ENCODE measurements at regions not wholly inside any gene's neighbourhood (a gene's known extent, or its start where the extent isn't known, plus 50 kb on each side); places are given as distances from the start of the nearest gene placed in this dataset.
"Not testable (repeated sequence)": the region's sequence is repeated elsewhere in the genome, so short reads cannot be mapped to it uniquely, and the experiment has no call there.

DNA sequence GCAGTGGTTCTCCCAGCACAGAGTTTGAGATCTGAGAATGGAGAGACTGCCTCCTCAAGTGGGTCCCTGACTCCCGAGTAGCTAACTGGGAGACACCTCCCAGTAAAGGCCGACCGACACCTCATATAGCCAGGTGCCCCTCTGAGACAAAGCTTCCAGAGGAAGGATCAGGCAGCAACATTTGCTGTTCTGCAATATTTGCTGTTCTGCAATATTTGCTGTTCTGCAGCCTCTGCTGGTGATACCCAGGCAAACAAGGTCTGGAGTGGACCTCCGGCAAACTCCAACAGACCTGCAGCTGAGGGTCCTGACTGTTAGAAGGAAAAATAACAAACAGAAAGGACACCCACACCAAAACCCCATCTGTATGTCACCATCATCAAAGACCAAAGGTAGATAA, 560.2 kb downstream of the SOX5 start:
- not testable (repeated sequence) for DNase-seq

- no peak for DNase-seq
Measured at GRCh38 chr12:23399402-23399933, 550.0 kb downstream of the SOX5 start.

DNA sequence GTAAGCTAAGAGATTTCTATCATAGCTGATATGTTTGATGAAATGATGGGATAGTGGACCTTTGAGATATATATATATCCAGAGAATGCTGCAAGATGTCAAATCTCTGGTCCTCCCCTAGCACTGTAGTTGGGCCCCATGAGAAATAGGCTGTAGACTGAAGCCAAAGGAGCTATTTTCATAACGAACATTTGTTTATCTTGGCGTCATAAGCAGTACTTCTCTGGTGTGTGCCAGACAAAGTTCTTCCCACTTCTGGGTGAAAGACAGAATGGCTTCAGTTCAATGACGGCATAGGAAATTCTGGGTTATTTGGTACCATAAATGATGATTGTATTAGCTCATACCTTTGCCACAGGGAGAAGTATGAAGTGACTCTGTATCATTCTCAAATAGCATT, 534.3 kb downstream of the SOX5 start:
- no peak for DNase-seq

DNA sequence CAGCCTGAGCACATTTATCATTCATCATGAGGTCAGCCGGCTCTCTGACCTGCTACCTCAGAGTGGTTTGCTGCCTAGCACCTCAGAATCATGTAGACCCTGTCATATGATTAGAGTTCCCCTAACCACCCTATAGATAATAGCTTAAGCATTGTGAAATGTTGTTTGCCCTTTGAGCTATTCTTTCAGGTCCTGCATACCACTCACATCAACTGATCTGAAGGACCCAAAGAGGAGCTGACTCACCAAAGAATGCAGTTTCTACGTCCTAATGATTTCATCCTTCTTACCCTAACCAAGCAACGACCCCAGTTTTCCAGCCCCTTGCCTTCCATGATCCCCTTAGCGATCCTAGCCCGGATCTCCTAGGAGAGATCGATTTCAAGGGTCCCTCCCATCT, 527.9 kb downstream of the SOX5 start:
- no peak for DNase-seq

DNA sequence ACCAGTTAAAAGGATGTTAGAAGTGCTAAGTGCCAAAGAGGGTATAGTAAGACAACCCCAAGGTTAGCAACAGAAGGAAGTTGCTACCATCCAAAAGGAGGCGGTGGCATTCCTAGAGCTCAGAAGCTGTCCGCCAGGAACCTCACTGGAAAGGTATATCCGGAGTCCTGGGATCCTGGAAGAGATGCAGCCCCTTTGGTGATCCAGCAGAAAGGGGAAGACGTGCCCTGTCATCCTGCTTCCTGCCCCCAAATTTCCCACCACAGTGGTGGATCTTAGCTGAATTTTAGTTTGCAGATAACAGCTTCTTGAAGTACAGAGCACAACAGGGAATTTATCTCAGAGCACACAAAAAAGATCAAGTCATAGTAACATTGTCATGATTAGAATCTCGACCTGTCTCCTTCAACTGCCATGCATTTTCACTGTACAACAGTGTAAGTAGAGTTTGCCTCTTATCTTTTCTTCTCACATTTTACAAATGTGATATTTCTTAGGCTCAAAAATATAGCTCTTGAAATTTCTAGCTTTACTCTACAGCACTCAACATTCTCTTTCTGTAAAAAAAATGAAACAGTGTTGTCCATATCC, 526.3 kb downstream of the SOX5 start:
- DNase-seq: no peak

DNA sequence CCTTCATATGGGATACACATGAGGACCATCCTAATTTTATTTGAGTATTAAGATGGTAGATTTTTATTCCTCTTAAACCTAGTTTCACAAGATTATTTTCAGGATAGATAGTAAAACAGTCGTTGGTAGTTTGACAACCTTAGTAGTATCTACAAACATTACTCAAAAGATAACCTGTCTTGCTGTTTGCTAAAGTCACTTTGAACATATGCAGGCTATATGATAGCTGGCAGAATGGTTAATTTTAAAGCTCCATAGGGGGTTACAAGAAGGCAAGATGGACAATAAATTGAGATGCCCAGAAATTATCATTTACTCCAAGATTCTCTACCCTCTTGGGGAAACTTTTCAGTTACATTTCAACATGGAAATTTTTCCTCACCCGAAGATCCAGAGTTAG, 525.7 kb downstream of the SOX5 start:
- DNase-seq: no peak

- DNase-seq: no peak
Measured at GRCh38 chr12:23424685-23425084, 524.8 kb downstream of the SOX5 start.

- no peak for DNase-seq
Measured at GRCh38 chr12:23426328-23426727, 523.1 kb downstream of the SOX5 start.

DNA sequence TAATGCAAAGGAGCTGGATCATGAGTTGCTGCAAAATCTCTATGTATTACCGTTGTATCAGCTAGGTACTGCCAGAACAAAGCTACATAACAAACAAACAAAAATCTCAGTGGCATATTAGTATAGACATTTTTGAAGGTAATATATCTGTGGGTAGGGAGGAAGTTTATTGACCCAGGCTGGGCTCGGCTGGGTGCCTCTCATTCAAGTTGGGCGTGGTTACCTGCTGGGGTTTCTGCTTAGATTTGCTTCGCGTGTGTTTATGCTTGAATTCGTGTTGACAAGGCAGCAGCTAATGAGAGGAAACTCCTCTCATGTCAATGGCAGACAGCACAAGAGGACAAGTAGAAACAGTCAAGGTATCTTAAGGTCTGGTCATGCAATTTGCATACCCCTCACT, 520.7 kb downstream of the SOX5 start:
- DNase-seq: no peak

DNA sequence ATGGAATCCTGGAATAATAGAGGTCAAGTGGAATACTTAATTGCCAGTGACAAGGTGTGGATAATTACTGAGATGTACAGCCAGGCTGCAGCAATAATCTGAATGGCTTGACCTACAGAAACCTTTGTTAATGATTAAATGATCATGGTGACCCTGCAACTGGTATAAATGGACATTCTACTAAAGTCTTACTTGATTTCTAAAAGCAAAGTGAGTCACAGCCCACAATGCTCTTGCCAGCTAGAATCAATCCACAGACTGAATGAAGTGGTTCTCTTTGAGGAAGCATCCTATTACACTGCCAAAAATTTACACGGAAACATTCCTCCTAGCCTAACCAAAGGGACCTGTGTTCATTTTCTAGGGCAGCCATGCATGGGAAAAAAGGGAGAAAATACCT, 518.5 kb downstream of the SOX5 start:
- DNase-seq: no peak

DNA sequence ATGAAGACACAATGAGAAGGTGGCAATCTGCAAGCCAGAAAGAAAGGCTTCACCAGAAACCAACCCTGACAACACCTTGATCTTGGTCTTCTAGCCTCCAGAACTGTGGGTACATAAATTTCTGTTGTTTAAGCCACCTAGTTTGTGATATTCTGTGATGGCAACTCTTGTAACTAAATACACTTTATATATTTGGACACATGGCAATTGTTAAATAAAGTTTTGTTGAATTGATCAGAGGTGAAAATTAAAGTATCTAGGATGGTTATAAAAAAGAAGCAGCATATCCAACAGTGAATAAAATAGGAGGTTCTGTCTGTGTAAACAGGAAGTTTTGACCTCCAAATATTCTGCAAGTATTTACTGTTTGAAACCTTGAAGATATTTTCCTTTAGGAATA, 516.3 kb downstream of the SOX5 start:
- no peak for DNase-seq

DNA sequence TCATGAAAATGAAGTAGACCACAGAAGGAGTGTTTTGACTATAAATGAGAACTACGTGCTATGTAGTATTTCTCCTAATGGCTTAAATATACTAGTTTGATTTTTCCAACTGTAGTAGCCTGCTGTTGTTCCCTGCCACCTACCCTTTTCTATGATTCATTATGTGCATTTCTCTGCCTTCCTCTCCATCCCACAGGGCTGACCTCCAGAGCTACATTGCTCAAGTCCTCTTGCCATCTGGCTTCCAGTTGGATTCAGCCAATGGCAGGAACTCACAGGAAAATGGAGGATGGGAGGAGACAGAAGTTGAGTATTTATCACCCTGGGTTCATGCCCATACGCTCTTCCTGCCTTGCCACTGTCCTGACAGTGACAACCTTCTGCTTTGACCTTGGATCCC, 515.3 kb downstream of the SOX5 start:
- no peak for DNase-seq

GRCh38 chr12:23446746-23447145, 502.7 kb downstream of the SOX5 start:
- DNase-seq: no peak

- no peak for DNase-seq
Measured at GRCh38 chr12:23450810-23451209, 498.7 kb downstream of the SOX5 start.

- no peak for DNase-seq
Measured at GRCh38 chr12:23455283-23455682, 494.2 kb downstream of the SOX5 start.

- DNase-seq: no peak
Measured at GRCh38 chr12:23458640-23459039, 490.8 kb downstream of the SOX5 start.

DNA sequence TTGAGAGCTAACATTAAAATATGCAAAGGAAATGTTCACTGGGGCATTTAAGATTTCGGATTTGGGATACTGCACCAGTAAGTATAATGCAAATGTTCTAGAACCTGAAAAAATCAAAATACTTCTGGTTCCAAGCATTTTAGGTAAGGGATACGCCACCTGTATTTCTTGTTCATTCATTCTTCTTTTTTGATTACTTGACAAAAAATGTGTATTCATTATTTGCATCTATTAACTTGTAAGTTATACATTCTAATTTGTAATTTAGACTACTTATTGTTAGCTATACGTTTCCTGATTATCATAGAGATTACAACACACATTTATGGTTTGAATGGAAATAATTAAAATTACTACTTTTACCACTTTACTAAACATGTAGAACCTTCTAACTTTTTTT, 486.9 kb downstream of the SOX5 start:
- no peak for DNase-seq

DNA sequence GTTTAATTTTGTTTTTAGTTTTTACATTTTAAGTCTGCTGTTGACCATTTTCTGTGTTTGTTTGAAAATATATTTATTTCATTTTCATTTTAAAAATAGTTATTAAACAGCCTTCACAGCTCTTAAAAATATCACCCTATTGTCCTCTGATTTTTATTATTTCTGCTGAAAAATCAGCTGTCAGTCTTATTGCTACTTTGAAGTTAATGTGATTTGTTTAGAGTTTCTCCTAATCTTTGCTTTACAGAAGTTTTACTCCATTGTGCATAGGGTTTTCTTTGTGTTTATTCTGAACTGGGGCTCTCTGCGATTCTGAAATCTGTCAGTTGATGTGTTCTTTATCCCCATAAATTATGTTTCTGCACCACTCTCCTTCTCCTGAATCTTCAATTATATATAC, 486.3 kb downstream of the SOX5 start:
- DNase-seq: no peak

DNA sequence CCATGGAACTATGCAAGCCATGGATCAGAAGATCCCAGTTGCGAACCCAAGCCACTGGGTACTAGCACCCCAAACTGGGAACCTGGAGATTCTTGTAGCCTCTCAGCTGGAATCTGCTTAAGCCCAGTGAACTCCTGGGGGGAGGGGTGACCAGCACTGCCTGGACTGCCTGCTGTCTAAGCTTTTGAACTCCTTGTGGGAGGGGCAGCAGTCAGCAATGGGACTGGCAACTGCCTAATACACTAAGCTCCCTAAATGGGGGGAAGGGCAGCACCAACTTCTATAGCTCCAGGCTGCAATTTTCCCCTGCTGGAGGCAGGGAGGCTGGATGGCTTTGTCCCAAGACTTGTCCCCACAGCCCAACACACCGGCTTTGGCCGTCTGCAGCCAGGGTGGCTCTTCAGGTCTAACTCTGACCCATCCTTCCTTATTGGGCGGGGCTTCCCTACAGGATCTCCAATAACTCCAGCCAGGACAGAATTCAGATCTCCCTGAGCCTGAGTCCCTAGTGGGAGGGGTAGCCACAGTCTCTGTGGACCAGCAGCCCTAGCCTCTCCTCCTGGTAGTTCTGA, 485.1 kb downstream of the SOX5 start:
- no peak for DNase-seq

- no peak for DNase-seq
Measured at GRCh38 chr12:23472329-23472971, 477.0 kb downstream of the SOX5 start.

DNA sequence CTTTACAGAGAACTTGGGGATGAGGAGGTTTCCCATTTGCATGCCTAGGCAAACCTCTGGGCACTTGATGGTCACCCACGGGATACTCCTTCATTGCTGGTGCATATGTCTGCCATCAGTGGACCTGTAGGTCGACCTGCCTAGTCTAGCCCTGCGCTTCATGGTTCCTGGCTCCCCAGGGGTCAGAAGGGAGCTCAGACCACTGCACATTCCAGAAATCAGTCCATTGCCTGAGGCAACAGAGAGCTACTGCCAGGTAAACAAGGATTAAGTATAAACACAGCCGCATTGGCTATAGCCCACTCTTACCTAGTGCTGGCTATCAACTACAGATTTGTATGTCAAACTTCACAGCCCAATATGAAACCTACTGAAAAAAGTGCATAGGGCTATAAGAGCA, 476.4 kb downstream of the SOX5 start:
- DNase-seq: no peak

DNA sequence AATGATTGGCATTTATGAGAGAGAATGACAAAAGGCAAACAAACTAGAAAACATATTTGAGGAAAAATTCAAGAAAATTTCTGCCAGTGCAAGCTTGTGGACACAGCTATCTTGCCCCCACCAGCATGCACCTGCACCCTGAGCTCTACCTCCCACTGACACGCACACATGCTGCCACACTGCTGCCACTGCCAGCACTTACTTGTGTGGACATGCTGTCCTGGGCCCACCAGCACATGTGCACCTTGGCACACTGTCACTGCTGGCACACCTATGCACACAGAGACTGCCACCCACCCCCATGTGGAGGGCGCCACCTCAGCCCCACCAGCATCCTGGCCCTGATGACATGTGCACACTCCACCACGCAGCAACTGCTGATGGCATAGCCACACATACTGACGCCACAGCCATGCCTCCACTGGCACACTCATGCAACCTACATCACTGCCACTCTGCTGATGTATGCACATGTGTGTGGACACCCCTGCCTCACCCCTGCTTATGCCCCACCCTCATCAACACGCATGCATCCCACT, 475.0 kb downstream of the SOX5 start:
- DNase-seq: no peak

All from CD4-positive, alpha-beta T cell treated with Interferon gamma for 1 hour (primary cell).